Spleen (tissue), 11 donors: ENCODE measurements at regions not wholly inside any gene's neighbourhood (a gene's known extent, or its start where the extent isn't known, plus 50 kb on each side); places are given as distances from the start of the nearest gene placed in this dataset.

Experiments
- DNase-seq: peaks from one replicate; pipeline ENCODE4 v3.0.0-alpha.2; 2020
- H3K27ac ChIP-seq, 8 donors: fragments of 200-600 bp; sonication (generic) in 7 of 8; 1 replicate in 4 of 8; 2 replicates in 4 of 8; pipeline versions ENCODE4 v1.5.0 to v1.8.0; 2016 to 2021; ENCODE audit warnings: inconsistent platforms in 4 of 8, mild to moderate bottlenecking in 4 of 8, moderate library complexity in 1 of 8
- H3K27me3 ChIP-seq, 7 donors: fragments of 200-600 bp; sonication (generic) in 6 of 7; replicated peaks in 1 of 7; 1 replicate in 4 of 7; 2 replicates in 3 of 7; pipeline versions ENCODE4 v1.5.0 to v1.8.0; 2016 to 2021; ENCODE audit warnings: inconsistent platforms in 3 of 7, mild to moderate bottlenecking in 1 of 7
- H3K36me3 ChIP-seq, 6 donors: fragments of 200-600 bp; sonication (generic) in 5 of 6; 1 replicate in 4 of 6; 2 replicates in 2 of 6; pipeline versions ENCODE4 v1.5.0 to v1.8.0; 2016 to 2021; ENCODE audit warnings: inconsistent platforms in 2 of 6
- H3K4me1 ChIP-seq, 6 donors: fragments of 200-600 bp; sonication (generic) in 5 of 6; 1 replicate in 3 of 6; 2 replicates in 3 of 6; pipeline versions ENCODE4 v1.5.0 to v1.8.0; 2016 to 2021; ENCODE audit warnings: inconsistent platforms in 3 of 6
- H3K4me3 ChIP-seq, 8 donors: fragments of 200-600 bp; sonication (generic) in 7 of 8; 1 replicate in 4 of 8; 2 replicates in 4 of 8; pipeline versions ENCODE4 v1.5.0 to v1.8.0; 2016 to 2021; ENCODE audit warnings: inconsistent platforms in 4 of 8, mild to moderate bottlenecking in 4 of 8, moderate library complexity in 2 of 8
- H3K9me3 ChIP-seq, 8 donors: fragments of 200-600 bp; sonication (generic) in 7 of 8; 1 replicate in 4 of 8; 2 replicates in 4 of 8; pipeline versions ENCODE4 v1.5.0 to v1.8.0; 2016 to 2021; ENCODE audit warnings: inconsistent platforms in 4 of 8
- CTCF ChIP-seq, 11 experiments: fragments of 200-600 bp in 7 of 11; fragments of 450-650 bp in 4 of 11; sonication (generic) in 4 of 11; IDR thresholded peaks in 8 of 11; conservative IDR thresholded peaks in 3 of 11; 1 replicate in 7 of 11; 2 replicates in 4 of 11; pipeline versions ENCODE4 v1.4.0 to v1.8.0; 2016 to 2021; ENCODE audit warnings: antibody characterized with exemption in 11 of 11, inconsistent platforms in 4 of 11, mild to moderate bottlenecking in 1 of 11
- POLR2A ChIP-seq, 3 donors: fragments of 450-650 bp; IDR thresholded peaks; one replicate each; pipeline ENCODE4 v1.5.1; 2017; ENCODE audit warnings: antibody characterized with exemption in 3 of 3, mild to moderate bottlenecking in 1 of 3
- POLR2AphosphoS5 ChIP-seq, 3 donors: sonication (generic); formaldehyde crosslinking; IDR thresholded peaks; one replicate each; pipeline ENCODE4 v1.5.1; 2017; ENCODE audit warnings: antibody characterized with exemption in 3 of 3
- WGBS, 5 donors: extraction: QIAGEN DNeasy Blood & Tissue Kit in 3 of 5; methylation state at CpG; one replicate each; pipeline versions ENCODE4 v1.1.5 to v1.1.7; 2013 to 2018; 5-methylcytosine and 5-hydroxymethylcytosine counted together
- intact Hi-C: fragments of 100-400 bp; cut with DNase I; formaldehyde crosslinking; loops from one replicate; pipeline ENCODE4 v1.15.0; 2023; ENCODE audit warnings: low total_unique reads
- donor health status: healthy with polysubstance abuse.
- donor health status: DM: no; HTN: no; CAD: no; lungs with moderate emphysema.
- donor health status: DM: no; HTN: no; CAD: no.
- donor health status: Bipolar disorder and iron deficiency.
- donor health status: healthy.
- donor health status: DM: no; HTN: no; CAD: no.
- donor health status: DM: yes; HTN: yes; CAD: no.

- peaks cover 0 to 3% (median 0%) of the 10 kb centered on the region in 8 donors for H3K9me3 ChIP-seq
- no peak for DNase-seq
- H3K4me1 ChIP-seq = no peaks in the 10 kb centered on the region
- TF ChIP-seq POLR2A (IDR thresholded peaks at IDR 0.05) (no peak), CTCF (IDR thresholded peaks at IDR 0.05 in 8 of 11, conservative IDR thresholded peaks at IDR 0.05 in 3 of 11) (no peak), POLR2AphosphoS5 (IDR thresholded peaks at IDR 0.05) (no peak)
- H3K27me3 ChIP-seq = no peaks in the 10 kb centered on the region
- H3K4me3 ChIP-seq = no peak overlapping the region
- H3K36me3 ChIP-seq = no peaks in the 10 kb centered on the region
- intact Hi-C loops = no loop called here
- H3K27ac ChIP-seq = no peak overlapping the region
- 74 to 87% (median 79%) methylated on average over 2 of the region's 2 CpGs for WGBS, 5 donors
Measured at GRCh38 chr10:36089790-36090440, 447.8 kb upstream of the FZD8 start.

GRCh38 chr10:36087006-36088005 is 445.2 kb upstream of the FZD8 start:
- WGBS, 5 donors = 77 to 89% (median 80%) methylated on average over 10 of the region's 10 CpGs
- H3K9me3 ChIP-seq = peaks cover 0 to 8% (median 0%) of the 10 kb centered on the region in 8 donors

GRCh38 chr10:36075196-36075595 is 433.1 kb upstream of the FZD8 start:
- Histone ChIP-seq H3K4me1 (no peaks in the 10 kb centered on the region), H3K9me3 (peaks cover 0 to 8% (median 0%) of the 10 kb centered on the region in 8 donors), H3K36me3 (no peaks in the 10 kb centered on the region), H3K27ac (no peak overlapping the region), H3K27me3 (no peaks in the 10 kb centered on the region), H3K4me3 (no peak overlapping the region)
- no peak for TF ChIP-seq POLR2A (IDR thresholded peaks at IDR 0.05)
- no peak for TF ChIP-seq POLR2AphosphoS5 (IDR thresholded peaks at IDR 0.05)
- TF ChIP-seq CTCF (IDR thresholded peaks at IDR 0.05 in 8 of 11, conservative IDR thresholded peaks at IDR 0.05 in 3 of 11) = no peak
- WGBS, 5 donors = 79 to 85% (median 82%) methylated on average over 4 of the region's 4 CpGs
- no peak for DNase-seq
- intact Hi-C loops = no loop called here

More at GRCh38 chr10:36087006-36088005, 445.2 kb upstream of the FZD8 start:
- no peak overlapping the region for H3K4me3 ChIP-seq
- intact Hi-C loops = no loop called here
- DNase-seq = no peak
- no peaks in the 10 kb centered on the region for H3K27me3 ChIP-seq
- no peak for TF ChIP-seq POLR2AphosphoS5 (IDR thresholded peaks at IDR 0.05)
- no peak for TF ChIP-seq POLR2A (IDR thresholded peaks at IDR 0.05)
- TF ChIP-seq CTCF (IDR thresholded peaks at IDR 0.05 in 8 of 11, conservative IDR thresholded peaks at IDR 0.05 in 3 of 11) = no peak
- no peak overlapping the region for H3K27ac ChIP-seq
- H3K36me3 ChIP-seq = no peaks in the 10 kb centered on the region
- H3K4me1 ChIP-seq = no peaks in the 10 kb centered on the region
